ENCODE measurements at regions not wholly inside any gene's neighbourhood (a gene's known extent, or its start where the extent isn't known, plus 50 kb on each side); places are given as distances from the start of the nearest gene placed in this dataset.

- H3K36me3 ChIP-seq (ENCODE audit: control insufficient read depth, insufficient read depth, low read length) = no peaks in the 10 kb centered on the region
- no peak overlapping the region for H3K4me3 ChIP-seq (replicated peaks; ENCODE audit: low read depth, low read length)
- no peak for TF ChIP-seq CTCF (IDR thresholded peaks at IDR 0.05; ENCODE audit: insufficient read depth, low read length, poor library complexity, severe bottlenecking)
- H3K27me3 ChIP-seq (replicated peaks; ENCODE audit: control insufficient read depth, insufficient read depth, low read length) = no peaks in the 10 kb centered on the region
- no peak for DNase-seq (ENCODE audit: extremely low read depth, insufficient read length)
Observed at GRCh38 chr6:78476561-78476960, 390.8 kb upstream of the IRAK1BP1 start.

- no peak for DNase-seq (ENCODE audit: extremely low read depth, insufficient read length)
- Histone ChIP-seq H3K27me3 (replicated peaks; ENCODE audit: control insufficient read depth, insufficient read depth, low read length) (no peaks in the 10 kb centered on the region), H3K4me3 (replicated peaks; ENCODE audit: low read depth, low read length) (no peak overlapping the region), H3K36me3 (ENCODE audit: control insufficient read depth, insufficient read depth, low read length) (no peaks in the 10 kb centered on the region)
- no peak for TF ChIP-seq CTCF (IDR thresholded peaks at IDR 0.05; ENCODE audit: insufficient read depth, low read length, poor library complexity, severe bottlenecking)
Observed at GRCh38 chr6:78482801-78483552, 384.4 kb upstream of the IRAK1BP1 start.

GRCh38 chr6:78483553-78484197 lies 383.7 kb upstream of the IRAK1BP1 start:
- no peak for TF ChIP-seq CTCF (IDR thresholded peaks at IDR 0.05; ENCODE audit: insufficient read depth, low read length, poor library complexity, severe bottlenecking)
- no peak overlapping the region for H3K4me3 ChIP-seq (replicated peaks; ENCODE audit: low read depth, low read length)
- DNase-seq (ENCODE audit: extremely low read depth, insufficient read length) = no peak
- H3K36me3 ChIP-seq (ENCODE audit: control insufficient read depth, insufficient read depth, low read length) = no peaks in the 10 kb centered on the region
- no peaks in the 10 kb centered on the region for H3K27me3 ChIP-seq (replicated peaks; ENCODE audit: control insufficient read depth, insufficient read depth, low read length)

- no peaks in the 10 kb centered on the region for H3K27me3 ChIP-seq (replicated peaks; ENCODE audit: control insufficient read depth, insufficient read depth, low read length)
- H3K4me3 ChIP-seq (replicated peaks; ENCODE audit: low read depth, low read length) = no peak overlapping the region
- no peaks in the 10 kb centered on the region for H3K36me3 ChIP-seq (ENCODE audit: control insufficient read depth, insufficient read depth, low read length)
- TF ChIP-seq CTCF (IDR thresholded peaks at IDR 0.05; ENCODE audit: insufficient read depth, low read length, poor library complexity, severe bottlenecking) = no peak
- no peak for DNase-seq (ENCODE audit: extremely low read depth, insufficient read length)
Observed at GRCh38 chr6:78484198-78485064, 382.9 kb upstream of the IRAK1BP1 start.

GRCh38 chr6:78487401-78487800 lies 379.9 kb upstream of the IRAK1BP1 start:
- H3K4me3 ChIP-seq (replicated peaks; ENCODE audit: low read depth, low read length) = no peak overlapping the region
- no peaks in the 10 kb centered on the region for H3K36me3 ChIP-seq (ENCODE audit: control insufficient read depth, insufficient read depth, low read length)
- H3K27me3 ChIP-seq (replicated peaks; ENCODE audit: control insufficient read depth, insufficient read depth, low read length) = no peaks in the 10 kb centered on the region
- no peak for DNase-seq (ENCODE audit: extremely low read depth, insufficient read length)
- no peak for TF ChIP-seq CTCF (IDR thresholded peaks at IDR 0.05; ENCODE audit: insufficient read depth, low read length, poor library complexity, severe bottlenecking)

Measured in GM06990 (cell line).